WTC11 (cell line): ENCODE measurements at regions not wholly inside any gene's neighbourhood (a gene's known extent, or its start where the extent isn't known, plus 50 kb on each side); places are given as distances from the start of the nearest gene placed in this dataset.
"Not testable (repeated sequence)": the region's sequence is repeated elsewhere in the genome, so short reads cannot be mapped to it uniquely, and the experiment has no call there.

Experiments used
- FOXJ3 ChIP-seq: sonication (generic); formaldehyde crosslinking; IDR thresholded peaks from 2 replicates; pipeline ENCODE4 v1.9.0; 2021; ENCODE audit warnings: missing genetic modification reagents, mild to moderate bottlenecking, borderline replicate concordance
- FOXP1 ChIP-seq: sonication (generic); formaldehyde crosslinking; IDR thresholded peaks from 2 replicates; pipeline ENCODE4 v1.8.0; 2022; ENCODE audit warnings: missing genetic modification reagents, mild to moderate bottlenecking, moderate library complexity, borderline replicate concordance
- MYBL2 ChIP-seq: sonication (generic); formaldehyde crosslinking; IDR thresholded peaks from 2 replicates; pipeline ENCODE4 v1.8.1; 2023; ENCODE audit warnings: mild to moderate bottlenecking, moderate library complexity, missing genetic modification reagents
- NFE2L1 ChIP-seq: sonication (generic); formaldehyde crosslinking; IDR thresholded peaks from 2 replicates; pipeline ENCODE4 v1.8.1; 2023; ENCODE audit warnings: missing genetic modification reagents
- NR2C2 ChIP-seq: sonication (generic); formaldehyde crosslinking; IDR thresholded peaks from 2 replicates; pipeline ENCODE4 v1.8.0; 2022; ENCODE audit warnings: mild to moderate bottlenecking, missing genetic modification reagents
- TEAD4 ChIP-seq: sonication (generic); formaldehyde crosslinking; IDR thresholded peaks from 2 replicates; pipeline ENCODE4 v1.8.0; 2022; ENCODE audit warnings: mild to moderate bottlenecking, missing genetic modification reagents
- TF ChIP-seq, protein P1 (sequence below): fragments of 200-600 bp; IDR thresholded peaks from 2 replicates; pipeline ENCODE4 v1.8.0; 2022; ENCODE audit warnings: antibody characterized with exemption
- TF ChIP-seq, protein P2 (sequence below): sonication (generic); formaldehyde crosslinking; IDR thresholded peaks from 2 replicates; pipeline ENCODE4 v1.8.1; 2022; ENCODE audit warnings: low read depth, missing genetic modification reagents, borderline replicate concordance

DNA sequence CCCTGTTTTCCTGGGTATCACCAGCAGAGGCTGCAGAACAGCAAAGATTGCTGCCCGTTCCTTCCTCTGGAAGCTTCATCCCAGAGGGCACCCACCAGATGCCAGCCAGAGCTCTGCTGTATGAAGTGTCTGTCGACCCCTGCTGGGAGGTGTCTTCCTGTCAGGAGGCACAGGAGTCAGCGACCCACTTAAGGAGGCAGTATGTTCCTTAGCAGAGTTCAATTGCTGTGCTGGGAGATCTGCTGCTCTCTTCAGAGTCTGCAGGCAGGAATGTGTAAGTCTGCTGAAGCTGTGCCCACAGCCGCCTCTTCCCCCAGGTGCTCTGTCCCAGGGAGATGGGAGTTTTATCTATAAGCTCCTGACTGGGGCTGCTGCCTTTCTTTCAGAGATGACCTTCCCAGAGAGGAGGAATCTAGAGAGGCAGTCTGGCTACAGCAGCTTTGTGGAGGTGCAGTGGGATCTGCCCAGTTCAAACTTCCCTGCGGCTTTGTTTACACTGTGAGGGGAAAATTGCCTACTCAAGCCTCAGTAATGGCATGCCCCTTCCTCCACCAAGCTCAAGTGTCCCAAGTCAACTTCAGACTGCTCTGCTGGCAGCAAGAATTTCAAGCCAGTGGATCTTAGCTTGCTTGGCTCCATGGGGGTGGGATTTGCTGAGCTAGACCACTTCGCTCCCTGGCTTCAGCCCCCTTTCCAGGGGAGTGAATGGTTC lies 100.6 kb downstream of the TMEM168 start:
- not testable (repeated sequence) for TF ChIP-seq NFE2L1; TEAD4 (CRISPR knock-in tag); MYBL2; FOXJ3 (CRISPR knock-in tag); NR2C2 (CRISPR knock-in tag); FOXP1 (CRISPR knock-in tag)
- TF ChIP-seq, protein P1, sequence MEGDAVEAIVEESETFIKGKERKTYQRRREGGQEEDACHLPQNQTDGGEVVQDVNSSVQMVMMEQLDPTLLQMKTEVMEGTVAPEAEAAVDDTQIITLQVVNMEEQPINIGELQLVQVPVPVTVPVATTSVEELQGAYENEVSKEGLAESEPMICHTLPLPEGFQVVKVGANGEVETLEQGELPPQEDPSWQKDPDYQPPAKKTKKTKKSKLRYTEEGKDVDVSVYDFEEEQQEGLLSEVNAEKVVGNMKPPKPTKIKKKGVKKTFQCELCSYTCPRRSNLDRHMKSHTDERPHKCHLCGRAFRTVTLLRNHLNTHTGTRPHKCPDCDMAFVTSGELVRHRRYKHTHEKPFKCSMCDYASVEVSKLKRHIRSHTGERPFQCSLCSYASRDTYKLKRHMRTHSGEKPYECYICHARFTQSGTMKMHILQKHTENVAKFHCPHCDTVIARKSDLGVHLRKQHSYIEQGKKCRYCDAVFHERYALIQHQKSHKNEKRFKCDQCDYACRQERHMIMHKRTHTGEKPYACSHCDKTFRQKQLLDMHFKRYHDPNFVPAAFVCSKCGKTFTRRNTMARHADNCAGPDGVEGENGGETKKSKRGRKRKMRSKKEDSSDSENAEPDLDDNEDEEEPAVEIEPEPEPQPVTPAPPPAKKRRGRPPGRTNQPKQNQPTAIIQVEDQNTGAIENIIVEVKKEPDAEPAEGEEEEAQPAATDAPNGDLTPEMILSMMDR = not testable (repeated sequence)
- TF ChIP-seq, protein P2, sequence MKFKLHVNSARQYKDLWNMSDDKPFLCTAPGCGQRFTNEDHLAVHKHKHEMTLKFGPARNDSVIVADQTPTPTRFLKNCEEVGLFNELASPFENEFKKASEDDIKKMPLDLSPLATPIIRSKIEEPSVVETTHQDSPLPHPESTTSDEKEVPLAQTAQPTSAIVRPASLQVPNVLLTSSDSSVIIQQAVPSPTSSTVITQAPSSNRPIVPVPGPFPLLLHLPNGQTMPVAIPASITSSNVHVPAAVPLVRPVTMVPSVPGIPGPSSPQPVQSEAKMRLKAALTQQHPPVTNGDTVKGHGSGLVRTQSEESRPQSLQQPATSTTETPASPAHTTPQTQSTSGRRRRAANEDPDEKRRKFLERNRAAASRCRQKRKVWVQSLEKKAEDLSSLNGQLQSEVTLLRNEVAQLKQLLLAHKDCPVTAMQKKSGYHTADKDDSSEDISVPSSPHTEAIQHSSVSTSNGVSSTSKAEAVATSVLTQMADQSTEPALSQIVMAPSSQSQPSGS (CRISPR knock-in tag) = not testable (repeated sequence)
